Neuron (in vitro differentiated cells): ENCODE measurements at regions not wholly inside any gene's neighbourhood (a gene's known extent, or its start where the extent isn't known, plus 50 kb on each side); places are given as distances from the start of the nearest gene placed in this dataset.

ENCODE experiments used
- H2AFZ ChIP-seq: one replicate; pipeline ENCODE4 v1.6.1; 2013; ENCODE audit warnings: low read depth, mild to moderate bottlenecking, inconsistent platforms, low read length, moderate library complexity
- H3K27me3 ChIP-seq: one replicate; pipeline ENCODE4 v1.6.1; 2013; ENCODE audit warnings: low read length; ENCODE audit not compliant: insufficient read depth
- H3K36me3 ChIP-seq: one replicate; pipeline ENCODE4 v1.6.1; 2013; ENCODE audit warnings: low read length; ENCODE audit not compliant: insufficient read depth
- H3K4me1 ChIP-seq: one replicate; pipeline ENCODE4 v1.6.1; 2013; ENCODE audit warnings: low read length; ENCODE audit not compliant: insufficient read depth
- H3K4me3 ChIP-seq: 2 replicates; pipeline ENCODE4 v1.5.1; 2013; ENCODE audit warnings: mild to moderate bottlenecking, low read length, moderate library complexity
- H3K9me3 ChIP-seq: one replicate; pipeline ENCODE4 v1.6.1; 2013; ENCODE audit warnings: low read length

GRCh38 chr2:2569306-2569705, 238.2 kb upstream of the MYT1L start:
- Histone ChIP-seq H3K36me3 (no peaks in the 10 kb centered on the region), H3K27me3 (peaks cover 14% of the 10 kb centered on the region), H3K4me1 (no peaks in the 10 kb centered on the region), H2AFZ (no peak overlapping the region), H3K4me3 (no peak overlapping the region), H3K9me3 (no peaks in the 10 kb centered on the region)

GRCh38 chr2:2568411-2568810, 237.3 kb upstream of the MYT1L start:
- H3K4me3 ChIP-seq, result no peak overlapping the region
- H3K27me3 ChIP-seq, result peaks cover 15% of the 10 kb centered on the region
- H3K9me3 ChIP-seq, result no peaks in the 10 kb centered on the region
- H3K36me3 ChIP-seq, result no peaks in the 10 kb centered on the region
- no peaks in the 10 kb centered on the region for H3K4me1 ChIP-seq
- no peak overlapping the region for H2AFZ ChIP-seq

DNA sequence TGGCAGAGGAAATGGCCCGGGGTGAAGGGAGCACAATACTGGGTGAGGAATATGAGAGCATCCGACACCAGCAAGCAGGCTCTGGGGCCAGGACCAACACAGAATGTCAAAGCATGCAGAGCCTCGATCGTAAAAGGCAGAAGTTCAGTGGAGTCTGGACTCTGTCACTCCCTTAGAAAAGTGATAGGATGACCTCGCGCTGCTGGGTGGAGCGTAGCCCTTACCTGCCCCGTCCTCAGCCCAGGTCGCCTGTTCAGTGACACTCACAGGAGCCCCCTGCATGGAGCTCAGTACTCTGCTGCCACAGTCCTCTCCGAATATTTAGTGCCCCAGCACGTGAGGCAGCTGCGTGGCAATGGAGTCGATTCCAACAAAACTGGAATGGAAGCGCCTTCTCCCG, 236.7 kb upstream of the MYT1L start:
- no peaks in the 10 kb centered on the region for H3K4me1 ChIP-seq
- H3K4me3 ChIP-seq, result no peak overlapping the region
- no peaks in the 10 kb centered on the region for H3K36me3 ChIP-seq
- H2AFZ ChIP-seq, result no peak overlapping the region
- no peaks in the 10 kb centered on the region for H3K9me3 ChIP-seq
- peaks cover 15% of the 10 kb centered on the region for H3K27me3 ChIP-seq

DNA sequence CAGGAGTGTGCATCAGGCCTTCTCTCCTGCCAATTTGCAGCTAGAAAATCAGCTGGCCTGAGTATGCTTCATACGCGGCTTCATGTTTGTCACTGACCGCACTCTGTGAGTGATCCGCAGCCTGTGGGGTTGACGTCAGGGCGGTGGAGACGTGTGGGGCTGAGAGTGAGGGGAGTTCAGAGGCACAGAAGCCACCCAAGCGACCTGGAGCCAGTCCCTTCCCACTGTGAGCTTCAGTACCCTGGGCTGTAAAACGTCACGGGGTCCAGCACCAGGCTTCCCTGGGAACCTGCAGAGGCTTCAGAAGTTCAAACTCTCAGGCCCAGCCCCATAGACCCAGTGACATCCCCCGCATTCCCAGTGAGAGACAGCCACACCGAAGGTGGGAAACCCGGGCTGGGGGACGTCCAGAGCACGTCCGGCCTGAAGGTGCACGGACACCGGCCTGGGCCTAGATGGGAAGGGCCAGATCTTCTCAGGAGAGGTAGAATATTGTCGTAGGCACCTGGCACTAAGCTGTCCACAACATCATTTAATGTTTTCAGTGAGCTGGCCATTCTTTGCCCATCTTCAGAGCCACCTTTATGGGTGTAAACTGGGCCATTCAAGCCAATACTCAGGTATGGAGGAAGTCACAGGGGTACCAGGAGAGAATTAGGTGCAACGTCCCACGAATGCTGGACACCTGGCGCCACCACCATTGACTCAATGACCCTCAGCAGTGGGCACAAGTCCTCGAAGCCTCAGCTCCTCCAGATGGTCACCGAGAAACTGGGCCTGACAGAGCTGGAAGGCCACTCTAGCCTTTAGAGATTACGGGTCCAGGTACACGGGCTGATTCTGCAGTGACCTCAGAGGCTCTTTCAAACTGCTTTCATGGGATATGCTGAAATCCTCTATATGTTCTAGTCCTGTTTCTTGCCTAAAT, 235.6 kb upstream of the MYT1L start:
- Histone ChIP-seq H3K9me3 (no peaks in the 10 kb centered on the region), H2AFZ (no peak overlapping the region), H3K36me3 (no peaks in the 10 kb centered on the region), H3K4me3 (no peak overlapping the region), H3K4me1 (no peaks in the 10 kb centered on the region), H3K27me3 (peaks cover 15% of the 10 kb centered on the region)

- Histone ChIP-seq H3K36me3 (no peaks in the 10 kb centered on the region), H3K27me3 (peaks cover 15% of the 10 kb centered on the region), H2AFZ (no peak overlapping the region), H3K4me1 (no peaks in the 10 kb centered on the region), H3K4me3 (no peak overlapping the region), H3K9me3 (no peaks in the 10 kb centered on the region)
Observed at GRCh38 chr2:2565671-2566070, 234.6 kb upstream of the MYT1L start.

DNA sequence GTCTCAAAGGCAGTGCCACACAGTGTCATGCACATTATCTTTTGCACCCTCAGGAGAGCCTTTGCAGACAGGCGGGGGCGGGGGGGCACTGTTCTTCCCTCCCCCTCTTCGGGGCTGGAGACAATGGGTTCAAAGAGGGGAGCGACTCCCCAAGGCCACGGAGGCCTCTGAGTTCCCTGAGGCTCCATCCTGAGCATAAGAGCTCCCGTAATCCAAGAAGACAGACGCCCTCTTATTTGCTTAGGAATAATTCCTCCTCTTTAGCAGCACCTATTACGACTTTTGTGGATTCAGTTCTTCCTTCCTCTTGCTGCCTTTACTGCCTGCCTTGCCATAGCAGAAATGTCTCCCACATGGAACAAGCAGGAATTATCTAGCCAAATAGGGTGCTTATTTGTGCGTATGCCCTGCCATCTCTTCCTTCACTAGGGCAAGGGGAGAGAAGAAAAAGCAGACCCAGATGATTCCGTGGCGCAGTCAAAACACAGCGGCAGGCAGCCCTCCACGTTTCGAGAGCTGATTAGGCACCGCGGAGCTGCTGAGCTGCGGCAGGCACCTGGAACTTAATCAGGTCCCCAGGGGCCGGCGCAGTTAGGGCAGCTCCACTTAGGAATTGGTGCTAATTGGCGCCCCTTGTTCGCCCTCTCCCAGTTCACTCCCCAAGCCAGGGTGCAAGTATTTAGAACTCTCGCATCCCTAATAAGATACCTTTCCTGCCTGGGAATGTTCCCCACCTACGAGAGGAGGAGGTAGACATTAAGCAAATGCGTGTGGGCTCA, 233.4 kb upstream of the MYT1L start:
- Histone ChIP-seq H3K4me3 (no peak overlapping the region), H3K36me3 (no peaks in the 10 kb centered on the region), H3K4me1 (no peaks in the 10 kb centered on the region)

GRCh38 chr2:2563309-2563860, 232.3 kb upstream of the MYT1L start:
- no peaks in the 10 kb centered on the region for H3K36me3 ChIP-seq
- no peaks in the 10 kb centered on the region for H3K9me3 ChIP-seq
- H3K27me3 ChIP-seq, result peaks cover 15% of the 10 kb centered on the region
- H3K4me1 ChIP-seq, result no peaks in the 10 kb centered on the region
- H2AFZ ChIP-seq, result no peak overlapping the region
- no peak overlapping the region for H3K4me3 ChIP-seq

More for the DNA sequence above, 233.4 kb upstream of the MYT1L start:
- Histone ChIP-seq H3K9me3 (no peaks in the 10 kb centered on the region), H3K27me3 (peaks cover 15% of the 10 kb centered on the region), H2AFZ (no peak overlapping the region)

DNA sequence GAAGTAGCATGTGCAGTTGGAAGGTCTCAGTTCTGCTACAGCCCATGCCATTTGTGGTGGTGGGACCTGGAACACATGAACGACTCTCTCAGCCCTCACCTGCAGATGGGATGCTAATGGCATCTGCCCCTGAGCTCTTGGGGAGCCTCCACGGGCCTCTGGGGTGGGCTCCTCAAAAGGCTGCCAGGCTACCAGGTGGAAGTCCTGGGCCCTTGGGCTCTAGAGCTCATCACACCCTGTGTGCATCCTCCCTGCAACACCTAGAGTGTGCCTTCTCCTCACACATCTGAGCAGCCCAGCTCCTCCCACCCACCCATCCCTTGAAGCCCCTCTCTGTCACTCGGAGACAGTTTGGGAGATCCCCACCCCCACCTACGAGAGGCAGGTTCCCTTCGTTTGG, 231.8 kb upstream of the MYT1L start:
- Histone ChIP-seq H3K4me3 (no peak overlapping the region), H3K27me3 (peaks cover 14% of the 10 kb centered on the region), H3K9me3 (no peaks in the 10 kb centered on the region), H3K36me3 (no peaks in the 10 kb centered on the region), H2AFZ (no peak overlapping the region), H3K4me1 (no peaks in the 10 kb centered on the region)

GRCh38 chr2:2561346-2562095, 230.4 kb upstream of the MYT1L start:
- Histone ChIP-seq H2AFZ (no peak overlapping the region), H3K4me1 (no peaks in the 10 kb centered on the region), H3K9me3 (no peaks in the 10 kb centered on the region), H3K4me3 (no peak overlapping the region), H3K36me3 (no peaks in the 10 kb centered on the region), H3K27me3 (peaks cover 10% of the 10 kb centered on the region)

- no peak overlapping the region for H2AFZ ChIP-seq
- H3K36me3 ChIP-seq, result no peaks in the 10 kb centered on the region
- H3K4me3 ChIP-seq, result no peak overlapping the region
- no peaks in the 10 kb centered on the region for H3K4me1 ChIP-seq
- H3K9me3 ChIP-seq, result no peaks in the 10 kb centered on the region
- H3K27me3 ChIP-seq, result peaks cover 6% of the 10 kb centered on the region
Observed at GRCh38 chr2:2560374-2561015, 229.4 kb upstream of the MYT1L start.

DNA sequence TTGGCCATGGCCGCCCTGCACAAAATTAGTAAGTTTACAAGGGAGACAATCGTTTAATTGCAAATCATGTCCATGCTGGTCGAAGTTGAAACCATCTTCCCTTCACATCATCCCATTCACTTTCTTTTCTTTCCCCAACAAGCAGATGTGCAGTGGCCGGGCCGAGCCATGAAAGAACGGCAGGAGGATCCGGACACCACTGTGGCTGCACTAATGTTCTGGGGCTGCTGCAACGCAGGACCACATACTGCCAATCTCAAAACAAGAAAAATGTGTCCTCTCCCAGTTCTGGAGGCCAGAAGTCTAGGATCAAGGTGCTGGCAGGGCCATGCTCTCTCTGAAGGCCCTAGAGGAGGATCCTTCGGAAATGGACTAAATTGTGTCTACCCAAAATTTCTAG, 227.4 kb upstream of the MYT1L start:
- no peaks in the 10 kb centered on the region for H3K4me1 ChIP-seq
- no peak overlapping the region for H2AFZ ChIP-seq
- H3K4me3 ChIP-seq, result no peak overlapping the region
- no peaks in the 10 kb centered on the region for H3K27me3 ChIP-seq
- H3K9me3 ChIP-seq, result no peaks in the 10 kb centered on the region
- H3K36me3 ChIP-seq, result no peaks in the 10 kb centered on the region

- H3K27me3 ChIP-seq, result no peaks in the 10 kb centered on the region
- H2AFZ ChIP-seq, result no peak overlapping the region
- H3K4me3 ChIP-seq, result no peak overlapping the region
- H3K4me1 ChIP-seq, result no peaks in the 10 kb centered on the region
- no peaks in the 10 kb centered on the region for H3K36me3 ChIP-seq
- H3K9me3 ChIP-seq, result no peaks in the 10 kb centered on the region
Observed at GRCh38 chr2:2557475-2557874, 226.4 kb upstream of the MYT1L start.
